HG02571 (cell line): ENCODE measurements at regions not wholly inside any gene's neighbourhood (a gene's known extent, or its start where the extent isn't known, plus 50 kb on each side); places are given as distances from the start of the nearest gene placed in this dataset.
"Not testable (repeated sequence)": the region's sequence is repeated elsewhere in the genome, so short reads cannot be mapped to it uniquely, and the experiment has no call there.

ENCODE experiments used
- ATAC-seq: cut with Tn5 transposase; IDR thresholded peaks from one replicate; pipeline ENCODE4 v1.9.1; 2021; ENCODE audit warnings: mild to moderate bottlenecking, moderate library complexity; ENCODE audit not compliant: unreplicated experiment

DNA sequence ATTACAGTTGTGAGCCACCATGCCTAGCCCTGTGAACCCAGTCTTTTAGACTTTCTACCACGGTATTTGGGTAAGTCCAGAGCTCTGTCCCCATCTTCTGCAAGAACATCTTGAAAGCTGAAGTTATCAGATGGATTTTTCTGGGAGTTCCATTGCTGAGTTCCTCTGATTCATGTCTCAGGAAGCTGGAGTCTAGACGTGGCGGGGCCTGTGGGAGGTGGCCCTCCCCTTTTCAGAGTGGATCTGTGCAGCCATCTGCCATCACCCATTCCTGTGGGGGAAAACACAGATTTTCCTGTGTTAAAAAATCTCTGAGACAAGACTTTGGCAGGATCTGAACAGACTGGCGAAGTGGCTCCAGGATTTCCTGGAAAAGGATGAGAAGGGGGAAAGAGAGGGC is 234.3 kb downstream of the NPIPA7 start:
- ATAC-seq, result not testable (repeated sequence)

DNA sequence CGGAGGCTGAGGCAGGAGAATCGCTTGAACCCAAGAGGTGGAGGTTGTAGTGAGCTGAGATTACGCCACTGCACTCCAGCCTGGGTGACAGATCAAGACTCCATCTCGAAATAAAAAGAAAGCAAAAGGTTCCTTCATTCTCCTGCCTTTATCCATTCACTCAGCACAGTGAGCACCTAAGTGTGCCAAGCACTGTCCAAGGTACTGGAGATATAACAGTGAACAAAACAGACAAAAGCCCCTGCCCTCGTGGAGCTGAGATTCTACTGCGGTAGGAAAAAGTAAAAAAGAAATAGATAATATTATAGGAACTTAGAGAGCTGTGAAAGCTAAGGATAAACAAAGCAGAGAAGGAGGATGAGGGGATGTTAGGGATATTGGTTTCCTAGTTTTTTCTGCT is 235.5 kb downstream of the NPIPA7 start:
- not testable (repeated sequence) for ATAC-seq

DNA sequence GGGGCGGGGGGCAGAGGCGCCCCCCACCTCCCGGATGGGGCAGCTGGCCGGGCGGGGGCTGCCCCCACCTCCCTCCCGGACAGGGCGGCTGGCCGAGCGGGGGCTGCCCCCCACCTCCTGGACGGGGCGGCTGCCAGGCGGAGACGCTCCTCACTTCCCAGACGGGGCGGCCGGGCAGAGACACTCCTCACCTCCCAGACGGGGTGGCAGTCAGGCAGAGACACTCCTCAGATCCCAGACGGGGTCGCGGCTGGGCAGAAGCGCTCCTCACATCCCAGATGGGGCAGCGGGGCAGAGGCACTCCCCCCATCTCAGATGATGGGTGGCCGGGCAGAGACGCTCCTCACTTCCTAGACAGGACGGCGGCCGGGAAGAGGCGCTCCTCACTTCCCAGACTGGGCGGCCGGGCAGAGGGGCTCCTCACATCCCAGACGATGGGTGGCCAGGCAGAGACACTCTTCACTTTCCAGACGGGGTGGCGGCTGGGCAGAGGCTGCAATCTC is 240.1 kb downstream of the NPIPA7 start:
- ATAC-seq, result not testable (repeated sequence)

DNA sequence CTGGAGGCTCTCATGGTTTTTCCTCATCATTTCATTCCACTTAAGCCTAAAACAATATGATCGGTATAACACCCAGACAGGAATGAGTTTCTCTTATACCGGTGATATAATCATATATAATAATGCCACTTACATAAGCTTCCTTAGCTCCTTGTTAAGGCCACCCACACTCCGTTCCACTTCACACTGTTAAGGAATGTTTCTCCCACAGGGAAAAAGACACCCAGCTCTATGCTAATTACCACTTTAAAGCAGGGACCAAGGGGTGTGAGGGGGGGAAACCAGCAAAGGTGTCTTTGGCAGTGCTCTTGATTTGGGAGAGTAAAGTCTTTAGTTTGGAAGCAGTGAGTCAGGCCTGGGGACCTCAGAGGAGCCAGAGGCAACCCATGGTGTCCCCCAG is 245.4 kb downstream of the NPIPA7 start:
- ATAC-seq, result not testable (repeated sequence)

DNA sequence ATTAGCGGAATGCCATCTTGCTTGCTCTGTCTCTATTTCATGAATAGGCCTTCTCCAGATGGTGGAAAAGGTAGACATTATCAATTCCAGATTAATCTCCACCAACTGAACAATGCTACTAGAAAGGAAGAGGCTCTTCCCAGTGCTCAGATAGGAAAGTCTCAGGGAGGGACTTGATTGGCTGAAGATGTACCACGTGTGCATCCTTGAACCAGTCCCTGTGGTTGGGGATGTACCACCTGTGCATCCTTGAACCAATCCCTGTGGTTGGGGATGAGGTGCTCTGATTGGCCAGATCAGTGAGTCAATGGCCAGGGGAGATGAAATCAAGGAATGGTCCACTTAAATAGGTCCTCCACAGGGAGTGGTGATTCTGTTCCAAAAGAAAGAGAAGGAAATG is 246.2 kb downstream of the NPIPA7 start:
- not testable (repeated sequence) for ATAC-seq

GRCh38 chr16:16627865-16628264 is 248.9 kb downstream of the NPIPA7 start:
- not testable (repeated sequence) for ATAC-seq

GRCh38 chr16:16638231-16638630 is 259.3 kb downstream of the NPIPA7 start:
- ATAC-seq, result not testable (repeated sequence)

DNA sequence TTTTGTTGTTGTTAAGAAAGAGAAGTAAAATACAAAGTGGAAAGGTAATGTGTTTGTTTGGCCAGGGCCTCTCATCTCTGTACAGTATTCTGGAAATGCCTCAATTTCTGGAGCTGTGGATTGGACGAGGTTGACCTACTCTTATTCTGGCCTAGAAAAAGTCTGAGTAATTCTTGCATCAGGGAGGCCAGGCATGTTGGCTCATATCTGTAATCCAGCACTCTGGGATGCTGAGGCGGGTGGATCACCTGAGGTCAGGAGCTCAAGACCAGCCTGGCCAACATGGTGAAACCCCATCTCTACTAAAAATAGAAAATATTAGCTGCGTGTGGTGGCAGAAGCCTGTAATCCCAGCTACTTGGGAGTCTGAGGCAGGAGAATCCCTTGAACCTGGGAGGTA is 259.8 kb downstream of the NPIPA7 start:
- not testable (repeated sequence) for ATAC-seq

DNA sequence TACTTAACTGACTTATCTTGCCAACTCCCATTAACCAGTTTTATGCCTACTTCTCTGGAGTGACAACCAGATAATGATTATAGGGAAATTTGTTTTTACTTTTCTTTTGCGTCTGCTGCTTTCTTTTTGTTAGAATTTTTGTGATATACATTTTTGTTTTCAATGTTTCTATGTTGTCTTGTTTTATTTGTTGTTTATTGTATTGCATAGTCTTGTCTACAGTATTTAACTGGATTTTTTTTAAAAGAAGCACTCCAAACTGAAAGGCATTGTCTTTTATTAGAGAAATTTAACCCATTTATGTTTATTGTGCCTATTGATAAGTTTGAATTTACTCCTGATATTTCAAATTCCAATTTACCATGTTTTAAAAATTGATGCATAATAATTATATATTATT is 264.9 kb downstream of the NPIPA7 start:
- not testable (repeated sequence) for ATAC-seq

DNA sequence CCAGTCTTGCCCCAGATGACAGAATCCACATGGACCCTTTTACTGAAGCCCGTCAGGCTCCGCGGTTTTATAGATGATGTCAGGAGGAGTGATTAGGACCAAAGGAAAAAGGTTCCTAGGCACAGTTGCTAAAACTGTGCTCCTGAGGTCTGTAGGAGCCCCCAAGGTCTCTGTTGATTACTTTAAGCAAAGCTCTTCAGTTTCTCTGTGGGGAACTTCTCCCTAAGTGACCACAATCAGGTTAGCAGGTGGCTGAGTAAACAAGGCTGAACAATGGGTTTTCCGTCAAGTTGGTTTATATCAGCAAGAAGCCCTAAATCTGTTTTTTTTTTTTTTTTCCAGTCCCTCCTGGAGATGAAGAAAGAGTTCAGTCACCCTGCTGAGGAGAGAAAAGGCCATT is 269.1 kb downstream of the NPIPA7 start:
- not testable (repeated sequence) for ATAC-seq

DNA sequence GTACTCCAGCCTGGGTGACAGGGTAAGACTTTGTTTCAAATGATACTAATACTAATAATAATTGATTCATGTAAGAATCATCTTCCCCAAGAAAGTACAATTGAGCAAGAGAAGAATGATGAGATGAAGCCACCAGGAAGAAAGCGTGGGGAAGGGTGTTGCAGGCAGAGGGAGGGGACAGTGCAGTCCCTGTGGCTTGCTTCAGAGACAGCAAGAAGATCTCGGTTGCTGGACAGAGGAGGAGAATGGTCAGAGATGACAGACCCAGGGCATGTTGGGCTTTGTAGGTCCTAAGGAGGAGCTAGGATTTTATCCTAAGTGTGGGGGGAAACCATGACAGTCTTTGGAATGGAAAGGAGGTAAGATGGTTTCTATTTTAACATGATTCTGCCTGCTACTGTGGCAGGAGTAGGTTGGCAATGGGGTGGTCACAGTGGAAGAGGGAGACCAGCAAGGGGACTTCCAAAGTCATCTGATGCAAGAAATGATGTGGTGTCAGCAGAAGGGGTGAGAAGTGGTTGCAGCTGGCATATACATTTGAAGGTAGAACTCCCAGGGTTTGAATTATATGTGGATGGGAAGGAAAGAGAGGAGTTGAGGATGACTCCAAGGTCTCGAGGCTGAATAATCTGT is 293.4 kb downstream of the NPIPA7 start:
- not testable (repeated sequence) for ATAC-seq

GRCh38 chr16:16674820-16675219 is 295.9 kb downstream of the NPIPA7 start:
- ATAC-seq, result not testable (repeated sequence)

DNA sequence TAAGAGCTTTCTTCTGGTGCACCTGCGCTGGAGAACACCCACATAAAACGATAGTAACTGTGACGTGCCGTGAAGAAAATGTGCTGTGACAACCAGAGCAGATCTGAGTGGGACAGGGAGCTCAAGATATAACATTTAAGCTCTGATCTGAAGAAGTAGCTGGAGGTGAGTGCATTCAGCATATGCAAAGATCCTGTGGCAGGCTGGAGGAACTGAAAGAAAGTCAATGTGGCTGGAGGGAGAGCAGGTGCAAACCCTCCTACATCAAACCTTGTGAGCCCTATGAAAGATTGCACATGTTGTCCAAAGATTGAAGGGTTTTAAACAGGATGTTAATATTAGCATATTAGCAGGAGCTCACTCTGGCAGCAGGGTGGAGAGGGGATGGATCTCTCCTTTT is 342.9 kb downstream of the NPIPA7 start:
- ATAC-seq, result not testable (repeated sequence)

DNA sequence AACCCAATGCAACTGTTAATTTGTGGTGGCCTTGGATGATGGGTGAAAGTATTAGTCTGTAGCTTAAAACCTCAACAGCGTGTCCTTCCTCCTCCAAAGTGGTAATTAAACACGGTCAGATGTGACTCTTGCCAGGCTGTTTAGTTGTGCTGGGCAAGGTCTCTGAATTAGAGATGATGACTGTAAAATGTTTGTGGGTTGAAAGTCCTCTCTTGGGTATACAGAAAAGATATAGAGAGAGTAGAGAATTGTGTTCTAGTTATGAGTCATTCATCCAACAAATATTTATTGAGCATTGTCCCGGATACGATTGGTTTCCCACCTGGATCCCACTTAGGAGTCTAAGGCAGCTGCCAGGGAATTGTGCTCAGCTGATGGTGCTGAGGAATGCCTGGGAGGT is 343.7 kb downstream of the NPIPA7 start:
- not testable (repeated sequence) for ATAC-seq

- not testable (repeated sequence) for ATAC-seq
Measured at GRCh38 chr16:16723819-16724519, 345.0 kb downstream of the NPIPA7 start.

- not testable (repeated sequence) for ATAC-seq
Measured at GRCh38 chr16:16727048-16727447, 348.1 kb downstream of the NPIPA7 start.

DNA sequence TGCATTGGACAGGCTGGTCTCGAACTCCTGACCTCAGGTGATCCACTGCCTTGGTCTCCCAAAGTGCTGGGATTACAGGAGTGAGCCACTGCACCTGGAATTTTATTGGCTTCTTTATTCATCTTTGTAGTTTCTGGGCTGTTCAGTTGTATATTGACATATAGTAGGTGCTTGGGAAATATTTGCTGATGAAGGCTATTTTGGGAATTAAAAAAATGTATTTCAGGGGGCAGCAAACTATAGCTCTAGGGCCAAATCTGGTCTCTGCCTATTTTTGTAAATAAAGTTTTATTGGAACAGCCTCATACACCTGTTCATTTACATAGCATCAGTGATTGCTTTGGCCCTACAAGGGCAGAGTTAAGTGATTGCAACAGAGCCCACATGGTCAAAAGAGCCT is 363.6 kb downstream of the NPIPA7 start:
- not testable (repeated sequence) for ATAC-seq

DNA sequence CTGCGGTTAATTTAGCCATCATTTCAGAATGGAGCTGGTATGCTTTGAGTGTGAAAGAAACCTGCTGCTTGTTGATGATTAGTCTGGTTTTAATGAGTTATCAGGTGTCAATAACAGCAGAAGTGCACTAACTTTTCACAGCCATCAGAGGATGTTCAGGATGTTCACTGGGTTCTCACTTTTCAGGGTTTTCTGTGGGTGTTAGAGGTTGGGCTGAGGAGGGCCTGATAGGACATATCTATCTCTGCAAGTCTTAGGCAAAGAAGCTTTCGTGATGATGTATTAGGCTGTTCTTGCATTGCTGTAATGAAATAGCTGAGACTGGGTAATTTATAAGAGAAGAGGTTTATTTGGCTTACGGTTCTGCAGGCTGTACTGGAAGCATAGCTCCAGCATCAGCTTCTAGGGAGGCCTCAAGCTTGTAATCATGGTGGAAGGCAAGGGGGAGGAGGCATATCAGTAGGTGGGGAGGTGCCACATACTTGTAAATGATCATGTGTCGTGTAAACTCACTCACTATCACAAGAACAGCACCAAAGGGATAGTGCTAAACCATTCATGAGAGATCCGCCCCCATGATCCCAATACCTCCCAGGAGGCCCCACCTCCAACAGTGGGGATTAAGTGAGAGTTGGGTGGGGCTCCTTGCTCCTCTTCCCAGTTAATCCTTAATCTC is 376.2 kb downstream of the NPIPA7 start:
- not testable (repeated sequence) for ATAC-seq

GRCh38 chr16:16763449-16763848 is 384.5 kb downstream of the NPIPA7 start:
- no peak for ATAC-seq

DNA sequence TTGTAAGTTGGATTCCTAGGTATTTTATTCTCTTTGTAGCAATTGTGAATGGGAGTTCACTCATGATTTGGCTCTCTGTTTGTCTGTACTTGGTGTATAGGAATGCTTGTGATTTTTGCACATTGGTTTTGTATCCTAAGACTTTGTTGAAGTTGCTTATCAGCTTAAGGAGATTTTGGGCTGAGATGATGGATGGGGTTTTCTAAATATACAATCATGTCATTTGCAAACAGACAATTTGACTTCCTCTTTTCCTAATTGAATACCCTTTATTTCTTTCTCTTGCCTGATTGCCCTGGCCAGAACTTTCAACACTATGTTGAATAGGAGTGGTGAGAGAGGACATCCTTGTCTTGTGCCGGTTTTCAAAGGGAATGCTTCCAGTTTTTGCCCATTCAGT is 391.8 kb downstream of the NPIPA7 start:
- not testable (repeated sequence) for ATAC-seq

GRCh38 chr16:16774389-16774788 is 395.4 kb downstream of the NPIPA7 start:
- ATAC-seq, result no peak

DNA sequence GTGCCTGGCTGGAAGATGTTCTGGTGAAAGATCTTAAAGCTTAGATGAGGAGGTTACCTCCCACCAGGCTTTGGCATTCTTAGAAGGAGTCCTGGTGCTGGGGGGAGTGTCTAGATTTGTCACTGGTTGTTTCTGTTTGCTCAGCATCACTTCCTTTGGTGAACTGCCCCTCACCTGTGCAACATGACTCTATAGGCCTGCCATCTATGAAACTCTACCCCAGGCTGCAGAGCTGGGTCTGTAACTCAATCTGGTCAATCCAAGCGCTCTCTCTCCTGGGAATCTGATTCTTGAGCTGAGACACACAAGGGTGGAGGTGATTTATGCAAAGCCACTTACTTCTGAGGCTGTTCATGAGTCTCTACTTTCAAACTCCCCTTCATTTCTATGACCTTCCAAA is 399.4 kb downstream of the NPIPA7 start:
- ATAC-seq, result no peak
